ENCODE measurements at regions not wholly inside any gene's neighbourhood (a gene's known extent, or its start where the extent isn't known, plus 50 kb on each side); places are given as distances from the start of the nearest gene placed in this dataset.

DNA sequence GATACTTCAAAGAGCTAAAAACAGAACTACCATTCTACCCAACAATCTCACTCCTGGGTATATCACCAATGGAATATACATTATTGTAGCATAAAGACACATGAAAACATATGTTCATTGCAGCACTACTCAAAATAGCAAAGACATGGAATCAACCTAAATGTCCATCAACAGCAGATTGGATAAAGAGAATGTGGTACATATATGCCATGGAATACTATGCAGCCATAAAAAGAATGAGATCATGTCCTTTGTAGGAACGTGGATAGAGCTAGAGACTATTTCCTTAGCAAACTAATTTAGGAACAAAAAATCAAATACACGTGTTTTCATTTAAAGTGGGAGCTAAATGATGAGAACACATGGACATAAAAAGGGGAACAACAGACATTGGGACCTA is 247.9 kb upstream of the VLDLR start:
- TF ChIP-seq ZNF207 (IDR thresholded peaks at IDR 0.05; ENCODE audit: borderline replicate concordance), result no peak

DNA sequence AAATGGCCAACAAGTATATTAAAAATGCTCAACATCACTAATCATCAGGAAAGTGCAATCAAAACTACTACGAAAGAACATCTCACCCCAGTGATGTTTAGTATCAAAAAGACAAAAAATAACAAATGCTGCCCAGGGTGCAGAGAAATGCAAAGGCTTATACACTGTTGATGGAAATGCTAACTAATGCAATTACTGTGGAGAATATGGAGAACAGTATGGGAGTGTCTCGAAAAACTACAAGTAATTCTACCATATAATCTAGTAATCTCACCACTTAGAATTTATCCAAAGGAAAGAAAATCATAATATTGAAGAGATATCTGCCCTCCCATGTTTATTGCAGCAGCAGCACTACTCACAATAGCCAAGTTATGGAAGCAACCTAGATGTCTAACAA is 246.5 kb upstream of the VLDLR start:
- H3K27ac ChIP-seq (ENCODE audit: control insufficient read depth, insufficient read depth), result no peak overlapping the region
- SMC1A ChIA-PET (ENCODE audit: uncharacterized antibody, unreplicated experiment), result no interaction called here
- in situ Hi-C loops (cut with MboI), result no loop called here
- TF ChIP-seq KDM1A (IDR thresholded peaks at IDR 0.05; ENCODE audit: borderline replicate concordance), result no peak
- no peak for TF ChIP-seq RBBP5 (conservative IDR thresholded peaks at IDR 0.05)
- no peak for TF ChIP-seq LARP7 (IDR thresholded peaks at IDR 0.05)
- TF ChIP-seq ASH2L (IDR thresholded peaks at IDR 0.05; ENCODE audit: borderline replicate concordance, low read depth), result no peak
- TF ChIP-seq RUNX3 (IDR thresholded peaks at IDR 0.05; ENCODE audit: low read length), result no peak
- no peak for TF ChIP-seq GATAD2B (conservative IDR thresholded peaks at IDR 0.05; ENCODE audit: low read depth)
- no peak for TF ChIP-seq RAD21 (IDR thresholded peaks at IDR 0.05; ENCODE audit: insufficient read depth, low read depth, low read length)
- no peak for TF ChIP-seq SMAD5 (IDR thresholded peaks at IDR 0.05; ENCODE audit: low read depth)
- TF ChIP-seq, protein P1, sequence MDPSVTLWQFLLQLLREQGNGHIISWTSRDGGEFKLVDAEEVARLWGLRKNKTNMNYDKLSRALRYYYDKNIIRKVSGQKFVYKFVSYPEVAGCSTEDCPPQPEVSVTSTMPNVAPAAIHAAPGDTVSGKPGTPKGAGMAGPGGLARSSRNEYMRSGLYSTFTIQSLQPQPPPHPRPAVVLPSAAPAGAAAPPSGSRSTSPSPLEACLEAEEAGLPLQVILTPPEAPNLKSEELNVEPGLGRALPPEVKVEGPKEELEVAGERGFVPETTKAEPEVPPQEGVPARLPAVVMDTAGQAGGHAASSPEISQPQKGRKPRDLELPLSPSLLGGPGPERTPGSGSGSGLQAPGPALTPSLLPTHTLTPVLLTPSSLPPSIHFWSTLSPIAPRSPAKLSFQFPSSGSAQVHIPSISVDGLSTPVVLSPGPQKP (IDR thresholded peaks at IDR 0.05; ENCODE audit: low read depth, low read length), result no peak
- TF ChIP-seq ZZZ3 (IDR thresholded peaks at IDR 0.05; ENCODE audit: control insufficient read depth, insufficient read length, low read depth), result no peak
- TF ChIP-seq SIN3A (IDR thresholded peaks at IDR 0.05; ENCODE audit: low read depth, low read length), result no peak
- no peak for TF ChIP-seq TAF1 (IDR thresholded peaks at IDR 0.05; ENCODE audit: borderline replicate concordance, low read depth, low read length)
- TF ChIP-seq SMAD1 (IDR thresholded peaks at IDR 0.05; ENCODE audit: low read depth, partially characterized antibody), result no peak
- TF ChIP-seq SIX5 (IDR thresholded peaks at IDR 0.05; ENCODE audit: low read depth, low read length, severe bottlenecking), result no peak
- TF ChIP-seq ZNF384 (IDR thresholded peaks at IDR 0.05; ENCODE audit: borderline replicate concordance, low read depth, low read length), result no peak
- no peak for TF ChIP-seq NFIC (IDR thresholded peaks at IDR 0.05; ENCODE audit: low read depth, low read length)
- TF ChIP-seq MEF2A (IDR thresholded peaks at IDR 0.05; ENCODE audit: insufficient read depth, low read depth, low read length), result no peak
- TF ChIP-seq PML (IDR thresholded peaks at IDR 0.05; ENCODE audit: low read length), result no peak
- no peak for TF ChIP-seq NFYA (IDR thresholded peaks at IDR 0.05; ENCODE audit: borderline replicate concordance, low read depth, low read length)
- no peaks in the 10 kb centered on the region for H4K20me1 ChIP-seq (ENCODE audit: control insufficient read depth, insufficient read depth)
- H3K9ac ChIP-seq (ENCODE audit: control insufficient read depth, insufficient read depth, low read length), result no peak overlapping the region
- no TSS peak for BruUV-seq (replicated peaks)
- H3K4me1 ChIP-seq (ENCODE audit: control insufficient read depth, insufficient read depth, low read length), result no peaks in the 10 kb centered on the region
- POLR2A ChIA-PET, result no interaction called here
- H3K4me2 ChIP-seq (ENCODE audit: control insufficient read depth, insufficient read depth), result no peak overlapping the region
- H3K27me3 ChIP-seq (replicated peaks in 1 of 2; ENCODE audit: control insufficient read depth in 2 of 2, insufficient read depth in 2 of 2, low read length in 1 of 2), result no peaks in the 10 kb centered on the region
- no peak for DNase-seq (ENCODE audit: low read depth, low spot score)
- intact Hi-C loops (cut with micrococcal nuclease; ENCODE audit: unreplicated experiment), result no loop called here
- CTCF ChIA-PET, result no interaction called here
- H3K9me3 ChIP-seq (replicated peaks; ENCODE audit: control insufficient read depth, insufficient read depth, low read length), result no peaks in the 10 kb centered on the region; the same call in 2 of the 3 replicates
- H2AFZ ChIP-seq (ENCODE audit: control insufficient read depth, low read depth, low read length), result no peak overlapping the region
- no peak overlapping the region for H3K4me3 ChIP-seq
- no peak for FAIRE-seq
- H3K79me2 ChIP-seq (ENCODE audit: control insufficient read depth, insufficient read depth, low read length), result no peaks in the 10 kb centered on the region
- no peaks in the 10 kb centered on the region for H3K36me3 ChIP-seq (ENCODE audit: control insufficient read depth in 2 of 2, insufficient read depth in 2 of 2, low read length in 1 of 2)
- WGBS (ENCODE audit: insufficient coverage, insufficient replicate concordance, low lambda C conversion rate, missing lambda C conversion rate), result 11% methylated on average over 2 of the region's 2 CpGs
- no peak for ATAC-seq
- RAD21 ChIA-PET (ENCODE audit: unreplicated experiment), result no interaction called here

More for the DNA sequence above, 247.9 kb upstream of the VLDLR start:
- H3K36me3 ChIP-seq (ENCODE audit: control insufficient read depth in 2 of 2, insufficient read depth in 2 of 2, low read length in 1 of 2), result no peaks in the 10 kb centered on the region
- no peak overlapping the region for H2AFZ ChIP-seq (ENCODE audit: control insufficient read depth, low read depth, low read length)
- intact Hi-C loops (cut with micrococcal nuclease; ENCODE audit: unreplicated experiment) (no loop called here), in situ Hi-C loops (cut with MboI) (no loop called here)
- SMC1A ChIA-PET (ENCODE audit: uncharacterized antibody, unreplicated experiment), result interaction anchor here (1.4 kb wide), 1 partner anchor 14 kb away, joined by 3 read pairs; no protein-coding TSS in a partner anchor
- no TSS peak for BruUV-seq (replicated peaks)
- ATAC-seq (no peak), FAIRE-seq (no peak), DNase-seq (ENCODE audit: low read depth, low spot score) (no peak)
- no peaks in the 10 kb centered on the region for H3K79me2 ChIP-seq (ENCODE audit: control insufficient read depth, insufficient read depth, low read length)
- RAD21 ChIA-PET (ENCODE audit: unreplicated experiment), result no interaction called here
- no peak overlapping the region for H3K4me3 ChIP-seq
- H4K20me1 ChIP-seq (ENCODE audit: control insufficient read depth, insufficient read depth), result no peaks in the 10 kb centered on the region
- H3K9me3 ChIP-seq (replicated peaks; ENCODE audit: control insufficient read depth, insufficient read depth, low read length), result no peaks in the 10 kb centered on the region; the same call in 2 of the 3 replicates
- no peak overlapping the region for H3K4me2 ChIP-seq (ENCODE audit: control insufficient read depth, insufficient read depth)
- WGBS (ENCODE audit: insufficient coverage, insufficient replicate concordance, low lambda C conversion rate, missing lambda C conversion rate), result 0% methylated on average over 2 of the region's 2 CpGs
- no peaks in the 10 kb centered on the region for H3K4me1 ChIP-seq (ENCODE audit: control insufficient read depth, insufficient read depth, low read length)
- H3K27ac ChIP-seq (ENCODE audit: control insufficient read depth, insufficient read depth), result no peak overlapping the region
- no peak overlapping the region for H3K9ac ChIP-seq (ENCODE audit: control insufficient read depth, insufficient read depth, low read length)
- H3K27me3 ChIP-seq (replicated peaks in 1 of 2; ENCODE audit: control insufficient read depth in 2 of 2, insufficient read depth in 2 of 2, low read length in 1 of 2), result no peaks in the 10 kb centered on the region
- POLR2A ChIA-PET, result no interaction called here
- CTCF ChIA-PET, result interaction anchor here (1.0 to 1.3 kb wide), 2 partner anchors 104 to 142 kb away, joined by 3 to 4 read pairs; no protein-coding TSS in a partner anchor
